CD14-positive monocyte (primary cell): ENCODE measurements at regions not wholly inside any gene's neighbourhood (a gene's known extent, or its start where the extent isn't known, plus 50 kb on each side); places are given as distances from the start of the nearest gene placed in this dataset.
A peak's percentile ranks its signal among the peaks of the same experiment; 100 is the strongest.

ENCODE experiments used
- DNase-seq, 3 donors: peaks; one replicate each; pipeline ENCODE4 v3.0.0-alpha.2; 2011 to 2022
- H2AFZ ChIP-seq: 2 replicates; pipeline ENCODE4 v1.6.0; 2012; ENCODE audit warnings: mild to moderate bottlenecking, low read depth, low read length, inconsistent platforms; ENCODE audit not compliant: insufficient read depth, poor library complexity, severe bottlenecking
- H3K27ac ChIP-seq, 2 donors: 1 replicate in 1 of 2; 2 replicates in 1 of 2; pipeline ENCODE4 v1.5.1; 2012 to 2013; ENCODE audit warnings: low read length in 2 of 2, control low read depth in 1 of 2, inconsistent platforms in 1 of 2, low read depth in 1 of 2, mild to moderate bottlenecking in 1 of 2
- H3K27me3 ChIP-seq, 2 donors: one replicate each; pipeline versions ENCODE4 v1.6.0 to v1.6.1; 2011 to 2013; ENCODE audit warnings: low read length in 2 of 2; ENCODE audit not compliant: control insufficient read depth in 2 of 2, insufficient read depth in 2 of 2
- H3K36me3 ChIP-seq, 2 donors: replicated peaks in 1 of 2; 1 replicate in 1 of 2; 2 replicates in 1 of 2; pipeline versions ENCODE4 v1.5.1 to v1.6.1; 2012 to 2013; ENCODE audit warnings: low read length in 2 of 2, control low read depth in 1 of 2, inconsistent platforms in 1 of 2, mild to moderate bottlenecking in 1 of 2; ENCODE audit not compliant: insufficient read depth in 2 of 2, control insufficient read depth in 1 of 2
- H3K4me1 ChIP-seq, 2 donors: 1 replicate in 1 of 2; 2 replicates in 1 of 2; pipeline versions ENCODE4 v1.5.1 to v1.6.1; 2012 to 2013; ENCODE audit warnings: low read length in 2 of 2, control low read depth in 1 of 2, inconsistent platforms in 1 of 2, mild to moderate bottlenecking in 1 of 2, moderate library complexity in 1 of 2; ENCODE audit not compliant: insufficient read depth in 2 of 2, control insufficient read depth in 1 of 2
- H3K4me2 ChIP-seq: replicated peaks from 2 replicates; pipeline ENCODE3; 2012; ENCODE audit warnings: low read length, moderate library complexity, mild to moderate bottlenecking; ENCODE audit not compliant: poor library complexity, severe bottlenecking; ENCODE audit errors: extremely low read depth
- H3K4me3 ChIP-seq, 3 experiments: fragments of 200-600 bp in 1 of 3; sonication (generic) in 1 of 3; replicated peaks in 1 of 3; 1 replicate in 2 of 3; 2 replicates in 1 of 3; pipeline ENCODE4 v1.5.1; 2011 to 2013; ENCODE audit warnings: low read length in 3 of 3, mild to moderate bottlenecking in 3 of 3, control low read depth in 2 of 3, low read depth in 2 of 3, inconsistent platforms in 1 of 3, moderate library complexity in 1 of 3
- H3K79me2 ChIP-seq: 2 replicates; pipeline ENCODE4 v1.6.0; 2012; ENCODE audit warnings: mild to moderate bottlenecking, control low read depth, inconsistent platforms, low read length, moderate library complexity; ENCODE audit not compliant: insufficient read depth
- H3K9ac ChIP-seq: 2 replicates; pipeline ENCODE4 v1.6.0; 2017; ENCODE audit warnings: low read length, mild to moderate bottlenecking; ENCODE audit not compliant: insufficient read depth, poor library complexity, severe bottlenecking
- H3K9me3 ChIP-seq, 2 donors: replicated peaks in 1 of 2; 1 replicate in 1 of 2; 2 replicates in 1 of 2; pipeline versions ENCODE4 v1.5.1 to v1.6.1; 2012 to 2013; ENCODE audit warnings: low read length in 2 of 2, control low read depth in 1 of 2; ENCODE audit not compliant: control insufficient read depth in 1 of 2, insufficient read depth in 1 of 2
- H4K20me1 ChIP-seq: 2 replicates; pipeline ENCODE4 v1.6.0; 2012; ENCODE audit warnings: mild to moderate bottlenecking, low read length, control low read depth, moderate library complexity; ENCODE audit not compliant: insufficient read depth
- H3K27ac Mint-ChIP-seq, 7 donors: one replicate each; pipeline ENCODE4 v1.8.0; 2020; ENCODE audit warnings: mild to moderate bottlenecking in 7 of 7, mixed read lengths in 7 of 7, moderate library complexity in 6 of 7, inconsistent platforms in 2 of 7
- H3K27me3 Mint-ChIP-seq, 3 donors: one replicate each; pipeline ENCODE4 v1.8.0; 2021 to 2022; ENCODE audit warnings: low read depth in 3 of 3, mild to moderate bottlenecking in 3 of 3, mixed read lengths in 3 of 3, moderate library complexity in 3 of 3, inconsistent platforms in 1 of 3
- H3K36me3 Mint-ChIP-seq, 2 donors: one replicate each; pipeline ENCODE4 v1.8.0; 2020; ENCODE audit warnings: mixed read lengths in 2 of 2, inconsistent platforms in 1 of 2, mild to moderate bottlenecking in 1 of 2
- H3K4me1 Mint-ChIP-seq: one replicate; pipeline ENCODE4 v1.8.0; 2020; ENCODE audit warnings: mild to moderate bottlenecking, mixed read lengths
- H3K4me3 Mint-ChIP-seq, 2 donors: one replicate each; pipeline ENCODE4 v1.8.0; 2020; ENCODE audit warnings: mild to moderate bottlenecking in 2 of 2, mixed read lengths in 2 of 2, moderate library complexity in 1 of 2
- H3K9me3 Mint-ChIP-seq, 7 donors: one replicate each; pipeline ENCODE4 v1.8.0; 2020 to 2022; ENCODE audit warnings: mixed read lengths in 7 of 7, mild to moderate bottlenecking in 6 of 7, moderate library complexity in 6 of 7, inconsistent platforms in 2 of 7
- CTCF ChIP-seq: fragments of 200-600 bp; IDR thresholded peaks from one replicate; pipeline ENCODE4 v1.8.0; 2022; ENCODE audit warnings: antibody characterized with exemption, mild to moderate bottlenecking
- WGBS: methylation state at CpG from one replicate; pipeline ENCODE4 v1.1.5; 2013; ENCODE audit warnings: missing lambda C conversion rate; ENCODE audit not compliant: insufficient coverage; 5-methylcytosine and 5-hydroxymethylcytosine counted together
- intact Hi-C, 2 donors: fragments of 100-400 bp; cut with micrococcal nuclease; formaldehyde crosslinking; loops; one replicate each; pipeline versions ENCODE4 v1.15.0 to v1.15.1; 2023

GRCh38 chr19:28607066-28607583, 605.8 kb downstream of the UQCRFS1 start:
- H3K36me3 Mint-ChIP-seq, result no peaks in the 10 kb centered on the region
- H3K36me3 ChIP-seq, result no peaks in the 10 kb centered on the region
- H3K9ac ChIP-seq, result no peak overlapping the region
- H3K79me2 ChIP-seq, result no peaks in the 10 kb centered on the region
- peaks cover 36 to 65% of the 10 kb centered on the region in 2 donors for H3K9me3 ChIP-seq
- no peak overlapping the region for H2AFZ ChIP-seq
- peaks cover 28 to 64% (median 53%) of the 10 kb centered on the region in 7 donors for H3K9me3 Mint-ChIP-seq
- H3K27ac Mint-ChIP-seq, result no peak overlapping the region
- no peak for DNase-seq
- no peak overlapping the region for H3K4me2 ChIP-seq
- intact Hi-C loops, result no loop called here
- peaks cover 0 to 1% (median 0%) of the 10 kb centered on the region in 3 donors for H3K27me3 Mint-ChIP-seq
- H3K4me3 ChIP-seq, result peak overlapping the region in 1 of 3 experiments; percentile 8
- no peaks in the 10 kb centered on the region for H3K27me3 ChIP-seq
- no peak overlapping the region for H3K4me3 Mint-ChIP-seq
- no peaks in the 10 kb centered on the region for H3K4me1 ChIP-seq
- H4K20me1 ChIP-seq, result no peaks in the 10 kb centered on the region
- H3K27ac ChIP-seq, result no peak overlapping the region
- 91% methylated on average over 12 of the region's 14 CpGs for WGBS
- TF ChIP-seq CTCF, result no peak
- H3K4me1 Mint-ChIP-seq, result no peaks in the 10 kb centered on the region

- Histone ChIP-seq H3K79me2 (no peaks in the 10 kb centered on the region), H2AFZ (no peak overlapping the region), H4K20me1 (no peaks in the 10 kb centered on the region), H3K9ac (no peak overlapping the region), H3K4me2 (no peak overlapping the region), H3K27me3 (no peaks in the 10 kb centered on the region), H3K4me1 (no peaks in the 10 kb centered on the region), H3K27ac (no peak overlapping the region), H3K36me3 (no peaks in the 10 kb centered on the region), H3K9me3 (peaks cover 30 to 60% of the 10 kb centered on the region in 2 donors), H3K4me3 (peak overlapping the region in 1 of 3 experiments; percentile 8)
- TF ChIP-seq CTCF, result no peak
- 87% methylated on average over 9 of the region's 14 CpGs for WGBS
- Mint-ChIP-seq H3K9me3 (peaks cover 26 to 60% (median 50%) of the 10 kb centered on the region in 7 donors), H3K27ac (no peak overlapping the region), H3K4me3 (no peak overlapping the region), H3K36me3 (no peaks in the 10 kb centered on the region), H3K4me1 (no peaks in the 10 kb centered on the region), H3K27me3 (peaks cover 0 to 1% (median 0%) of the 10 kb centered on the region in 3 donors)
- intact Hi-C loops, result no loop called here
- no peak for DNase-seq
Observed at GRCh38 chr19:28606269-28607032, 606.5 kb downstream of the UQCRFS1 start.
